Astrocyte of the spinal cord (primary cell): ENCODE measurements at regions not wholly inside any gene's neighbourhood (a gene's known extent, or its start where the extent isn't known, plus 50 kb on each side); places are given as distances from the start of the nearest gene placed in this dataset.

Source experiments
- DNase-seq: peaks from one replicate; pipeline ENCODE4 v3.0.0; 2011; ENCODE audit warnings: low read depth, low spot score
- H3K4me3 ChIP-seq: 2 replicates; pipeline ENCODE4 v1.5.1; 2011; ENCODE audit warnings: low read depth, mild to moderate bottlenecking, low read length, moderate library complexity
- in situ Hi-C: cut with HindIII; loops from 2 replicates; pipeline ENCODE4 v1.10.0; 2017; ENCODE audit warnings: low sequenced_read_pairs
- TF ChIP-seq, protein P1 (sequence below): IDR thresholded peaks from 2 replicates; pipeline ENCODE4 v1.5.1; 2012; ENCODE audit warnings: low read depth, mild to moderate bottlenecking, low read length, inconsistent platforms

DNA sequence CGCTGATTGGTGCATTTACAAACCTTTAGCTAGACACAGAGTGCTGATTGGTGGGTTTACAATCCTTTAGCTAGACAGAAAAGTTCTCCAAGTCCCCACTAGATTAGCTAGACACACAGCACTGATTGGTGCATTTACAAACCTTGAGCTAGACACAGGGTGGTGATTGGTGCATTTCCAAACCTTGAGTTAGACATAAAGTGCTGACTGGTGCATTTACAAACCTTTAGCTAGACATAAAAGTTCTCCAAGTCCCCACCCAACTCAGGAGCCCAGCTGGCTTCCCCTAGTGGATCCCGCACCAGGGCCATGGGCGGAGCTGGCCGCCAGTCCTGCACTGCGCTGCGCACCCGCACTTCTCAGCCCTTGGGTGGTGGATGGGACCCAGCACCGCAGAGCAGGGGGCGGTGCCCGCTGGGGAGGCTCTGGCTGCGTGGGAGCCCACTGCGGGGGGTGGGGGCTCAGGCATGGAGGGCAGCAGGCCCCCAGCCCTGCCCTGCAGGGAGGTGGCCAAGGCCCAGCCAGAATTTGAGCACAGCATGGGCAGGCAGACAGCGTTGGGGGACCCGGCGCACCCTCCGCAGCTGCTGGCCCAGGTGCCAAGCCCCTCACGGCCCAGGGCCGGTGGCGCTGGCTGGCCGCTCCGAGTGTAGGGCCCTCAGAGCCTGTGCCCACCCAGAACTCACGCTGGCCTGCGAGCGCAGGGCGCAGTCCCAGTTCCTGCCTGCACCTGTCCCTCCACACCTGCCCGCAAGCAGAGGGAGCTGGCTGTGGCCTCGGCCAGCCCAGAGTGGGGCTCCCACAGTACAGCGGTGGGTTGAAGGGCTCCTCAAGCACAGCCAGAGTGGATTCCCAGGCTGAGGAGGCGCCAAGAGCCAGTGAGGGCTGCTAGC, 608.9 kb upstream of the LCORL start:
- in situ Hi-C loops = no loop called here
- DNase-seq = no peak
- H3K4me3 ChIP-seq = no peak overlapping the region
- TF ChIP-seq, protein P1, sequence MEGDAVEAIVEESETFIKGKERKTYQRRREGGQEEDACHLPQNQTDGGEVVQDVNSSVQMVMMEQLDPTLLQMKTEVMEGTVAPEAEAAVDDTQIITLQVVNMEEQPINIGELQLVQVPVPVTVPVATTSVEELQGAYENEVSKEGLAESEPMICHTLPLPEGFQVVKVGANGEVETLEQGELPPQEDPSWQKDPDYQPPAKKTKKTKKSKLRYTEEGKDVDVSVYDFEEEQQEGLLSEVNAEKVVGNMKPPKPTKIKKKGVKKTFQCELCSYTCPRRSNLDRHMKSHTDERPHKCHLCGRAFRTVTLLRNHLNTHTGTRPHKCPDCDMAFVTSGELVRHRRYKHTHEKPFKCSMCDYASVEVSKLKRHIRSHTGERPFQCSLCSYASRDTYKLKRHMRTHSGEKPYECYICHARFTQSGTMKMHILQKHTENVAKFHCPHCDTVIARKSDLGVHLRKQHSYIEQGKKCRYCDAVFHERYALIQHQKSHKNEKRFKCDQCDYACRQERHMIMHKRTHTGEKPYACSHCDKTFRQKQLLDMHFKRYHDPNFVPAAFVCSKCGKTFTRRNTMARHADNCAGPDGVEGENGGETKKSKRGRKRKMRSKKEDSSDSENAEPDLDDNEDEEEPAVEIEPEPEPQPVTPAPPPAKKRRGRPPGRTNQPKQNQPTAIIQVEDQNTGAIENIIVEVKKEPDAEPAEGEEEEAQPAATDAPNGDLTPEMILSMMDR = no peak

DNA sequence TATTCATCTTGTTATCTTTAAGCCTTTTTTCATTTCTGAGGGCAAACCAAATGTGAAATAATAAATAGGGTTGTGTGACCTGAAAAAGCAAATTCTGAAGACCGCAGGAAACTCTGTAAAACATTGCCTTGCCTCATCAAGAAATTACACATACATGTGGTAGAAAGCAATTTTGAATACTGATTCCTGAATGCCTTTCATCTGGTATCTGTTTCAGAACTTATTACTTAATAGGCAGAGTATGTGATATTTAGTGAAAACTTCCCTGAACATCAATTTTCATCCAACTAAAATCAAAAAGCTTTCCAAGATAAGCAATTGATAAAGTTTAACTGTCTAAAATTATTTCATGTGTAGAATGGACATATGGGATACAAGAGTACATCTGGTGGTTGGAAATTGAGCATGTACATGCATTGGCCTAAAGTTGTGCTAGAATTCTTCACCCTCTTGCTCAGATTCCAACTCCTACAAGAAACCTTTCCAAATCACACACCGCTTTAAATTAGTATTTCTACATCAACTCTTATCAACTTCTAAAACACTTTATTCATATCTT, 606.0 kb upstream of the LCORL start:
- TF ChIP-seq, protein P1 = no peak
- DNase-seq = no peak
- no peak overlapping the region for H3K4me3 ChIP-seq
- in situ Hi-C loops = no loop called here

GRCh38 chr4:18626996-18627395, 605.4 kb upstream of the LCORL start:
- TF ChIP-seq, protein P1 = no peak
- in situ Hi-C loops = no loop called here
- H3K4me3 ChIP-seq = no peak overlapping the region

DNA sequence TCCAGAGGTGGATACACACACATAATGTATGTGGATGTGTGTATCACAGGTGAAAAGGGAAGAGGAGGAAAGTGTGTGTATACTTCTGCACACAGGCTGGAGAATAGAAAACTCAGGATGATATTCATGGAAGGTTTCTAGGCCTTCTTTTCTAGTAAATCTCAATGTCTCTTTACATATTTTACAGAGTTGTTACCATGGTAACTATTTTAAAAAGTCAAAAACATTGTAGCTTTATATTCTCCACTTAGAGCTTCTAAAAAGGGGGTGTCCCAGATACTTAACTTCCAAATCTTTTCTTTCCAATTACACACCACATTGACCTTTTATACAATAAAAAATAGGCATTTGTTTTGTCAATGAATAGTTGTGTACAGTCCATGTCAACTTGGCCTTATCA, 604.8 kb upstream of the LCORL start:
- no peak for DNase-seq
- no peak overlapping the region for H3K4me3 ChIP-seq
- in situ Hi-C loops = no loop called here
- TF ChIP-seq, protein P1 = no peak

More at GRCh38 chr4:18626996-18627395, 605.4 kb upstream of the LCORL start:
- no peak for DNase-seq

DNA sequence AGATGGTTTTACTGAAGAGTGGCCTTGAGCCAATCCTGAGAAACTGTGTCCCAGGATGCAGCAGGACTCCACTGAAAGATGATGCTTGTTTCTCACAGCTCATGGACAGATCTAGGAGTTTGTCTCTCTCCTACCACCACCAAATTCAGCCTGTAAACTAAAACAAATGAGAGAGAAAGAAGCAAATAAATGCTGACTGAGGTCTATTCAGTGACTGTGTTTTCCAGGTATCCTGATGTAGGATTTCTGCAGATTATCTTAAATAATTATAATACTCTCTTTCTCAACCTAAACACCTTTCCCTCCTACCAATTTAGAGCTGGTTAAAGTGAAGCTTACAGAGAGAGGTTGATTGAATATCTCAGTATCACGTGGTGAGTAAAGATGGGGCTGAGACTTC, 599.6 kb upstream of the LCORL start:
- H3K4me3 ChIP-seq = no peak overlapping the region
- DNase-seq = no peak
- TF ChIP-seq, protein P1 = no peak
- in situ Hi-C loops = no loop called here

DNA sequence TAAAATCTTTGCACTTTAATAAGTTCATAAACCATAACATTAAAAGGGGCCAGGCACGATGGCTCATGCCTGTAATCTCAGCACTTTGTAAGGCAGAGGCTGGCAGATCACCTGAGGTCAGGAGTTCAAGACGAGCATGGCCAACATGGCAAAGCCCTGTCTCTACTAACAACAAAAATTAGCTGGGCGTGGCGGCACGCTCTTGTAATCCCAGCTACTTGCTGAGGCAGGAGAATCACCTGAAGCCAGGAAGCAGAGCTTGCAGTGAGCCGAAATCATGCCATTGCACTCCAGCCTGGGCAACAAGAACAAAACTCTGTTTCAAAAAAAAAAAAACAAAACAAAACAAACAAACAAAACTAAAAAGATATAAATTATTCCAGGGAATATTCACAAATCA, 595.2 kb upstream of the LCORL start:
- in situ Hi-C loops = no loop called here
- DNase-seq = no peak
- no peak overlapping the region for H3K4me3 ChIP-seq
- TF ChIP-seq, protein P1 = no peak
